IMR-90 (cell line): ENCODE measurements at regions not wholly inside any gene's neighbourhood (a gene's known extent, or its start where the extent isn't known, plus 50 kb on each side); places are given as distances from the start of the nearest gene placed in this dataset.

Source experiments
- ATAC-seq: fragments of 200-7000 bp; cut with Tn5 transposase; 2 replicates; pipeline ENCODE4 v1.9.1; 2020; ENCODE audit warnings: low read depth, mild to moderate bottlenecking, moderate library complexity
- BruUV-seq: library from RNA; stranded (reverse); fragments of 400-500 nt; replicated peaks from 2 replicates; lab custom pipeline; 2021; lab: Mats Ljungman, UMichigan
- CTCF ChIA-PET: fragments of 300-600 bp; formaldehyde crosslinking; extraction: SDS; loops from one replicate; lab custom pipeline; 2021; ENCODE audit warnings: antibody characterized with exemption; lab: Yijun Ruan, JAX
- POLR2A ChIA-PET: fragments of 300-600 bp; sonication (Branson Sonifier 250); formaldehyde crosslinking; loops from one replicate; lab custom pipeline; 2022; ENCODE audit warnings: antibody characterized with exemption; ENCODE audit not compliant: unreplicated experiment; lab: Charles Lee
- DNase-seq: peaks from one replicate; pipeline ENCODE4 v3.0.0; 2013
- H2AFZ ChIP-seq: replicated peaks from 2 replicates; pipeline ENCODE3; 2013; ENCODE audit warnings: low read length, mild to moderate bottlenecking; ENCODE audit not compliant: poor library complexity
- H2AK5ac ChIP-seq: 2 replicates; pipeline ENCODE4 v1.6.1; 2013; ENCODE audit warnings: low read depth, low read length, inconsistent platforms
- H2AK9ac ChIP-seq: replicated peaks from 2 replicates; pipeline ENCODE3; 2013; ENCODE audit warnings: mild to moderate bottlenecking, low read depth, low read length, moderate library complexity; ENCODE audit not compliant: poor library complexity
- H2BK120ac ChIP-seq: 2 replicates; pipeline ENCODE4 v1.6.1; 2013; ENCODE audit warnings: low read depth, low read length, inconsistent platforms
- H2BK15ac ChIP-seq: 3 replicates; pipeline ENCODE4 v1.6.1; 2013; ENCODE audit warnings: low read depth, low read length, inconsistent platforms
- H2BK20ac ChIP-seq: 2 replicates; pipeline ENCODE4 v1.6.1; 2013; ENCODE audit warnings: low read depth, mild to moderate bottlenecking, inconsistent platforms, low read length, moderate library complexity
- H2BK5ac ChIP-seq: 2 replicates; pipeline ENCODE4 v1.6.1; 2013; ENCODE audit warnings: mild to moderate bottlenecking, low read depth, low read length, inconsistent platforms; ENCODE audit not compliant: poor library complexity, severe bottlenecking
- H3K14ac ChIP-seq: replicated peaks from 2 replicates; pipeline ENCODE4 v1.6.1; 2013; ENCODE audit warnings: low read depth, low read length, inconsistent platforms
- H3K18ac ChIP-seq: 2 replicates; pipeline ENCODE4 v1.6.1; 2013; ENCODE audit warnings: low read depth, low read length, control low read depth
- H3K23ac ChIP-seq: 2 replicates; pipeline ENCODE4 v1.6.1; 2013; ENCODE audit warnings: low read depth, low read length, inconsistent platforms
- H3K27ac ChIP-seq: 2 replicates; pipeline ENCODE4 v1.5.1; 2013; ENCODE audit warnings: mild to moderate bottlenecking, control low read depth, low read length; ENCODE audit not compliant: insufficient read depth
- H3K27me3 ChIP-seq: 2 replicates; pipeline ENCODE4 v1.6.1; 2013; ENCODE audit warnings: low read length; ENCODE audit not compliant: control insufficient read depth, insufficient read depth
- H3K36me3 ChIP-seq: 2 replicates; pipeline ENCODE4 v1.6.1; 2013; ENCODE audit warnings: low read length, mixed read lengths; ENCODE audit not compliant: control insufficient read depth, insufficient read depth
- H3K4ac ChIP-seq: 2 replicates; pipeline ENCODE4 v1.6.1; 2013; ENCODE audit warnings: low read depth, low read length, inconsistent platforms
- H3K4me1 ChIP-seq: 2 replicates; pipeline ENCODE4 v1.6.1; 2013; ENCODE audit warnings: low read length, mixed read lengths; ENCODE audit not compliant: control insufficient read depth, insufficient read depth
- H3K4me2 ChIP-seq: 2 replicates; pipeline ENCODE4 v1.6.1; 2013; ENCODE audit warnings: low read depth, mild to moderate bottlenecking, control low read depth, low read length, moderate library complexity
- H3K4me3 ChIP-seq: 2 replicates; pipeline ENCODE4 v1.5.1; 2013; ENCODE audit warnings: low read depth, mild to moderate bottlenecking, control low read depth, low read length, moderate library complexity; ENCODE audit not compliant: insufficient read depth
- H3K56ac ChIP-seq: 2 replicates; pipeline ENCODE4 v1.6.1; 2013; ENCODE audit warnings: low read length, inconsistent platforms; ENCODE audit not compliant: insufficient read depth; ENCODE audit errors: extremely low read depth
- H3K79me1 ChIP-seq, 2 experiments: 2 replicates each; pipeline ENCODE4 v1.6.1; 2013; ENCODE audit warnings: low read length in 2 of 2, inconsistent platforms in 1 of 2, low read depth in 1 of 2
- H3K9ac ChIP-seq: 2 replicates; pipeline ENCODE4 v1.6.1; 2013; ENCODE audit warnings: low read depth, low read length, control low read depth
- H3K9me1 ChIP-seq: 2 replicates; pipeline ENCODE4 v1.6.1; 2013; ENCODE audit warnings: low read length, inconsistent platforms; ENCODE audit not compliant: insufficient read depth
- H3K9me3 ChIP-seq: 2 replicates; pipeline ENCODE4 v1.6.1; 2013; ENCODE audit warnings: low read length; ENCODE audit not compliant: control insufficient read depth, insufficient read depth
- H4K20me1 ChIP-seq: 2 replicates; pipeline ENCODE4 v1.6.1; 2013; ENCODE audit warnings: low read length, inconsistent platforms; ENCODE audit not compliant: insufficient read depth
- H4K5ac ChIP-seq: 2 replicates; pipeline ENCODE4 v1.6.1; 2013; ENCODE audit warnings: mild to moderate bottlenecking, low read depth, low read length, control low read depth
- H4K8ac ChIP-seq, 2 experiments: 2 replicates each; pipeline ENCODE4 v1.6.1; 2013; ENCODE audit warnings: low read depth in 2 of 2, low read length in 2 of 2, control low read depth in 1 of 2, inconsistent platforms in 1 of 2
- H4K91ac ChIP-seq: 2 replicates; pipeline ENCODE4 v1.6.1; 2013; ENCODE audit warnings: low read depth, low read length, inconsistent platforms; ENCODE audit not compliant: insufficient read depth
- MAFK ChIP-seq: IDR thresholded peaks from 2 replicates; pipeline ENCODE4 v1.6.1; 2012; ENCODE audit warnings: low read depth, low read length, improper control_type of control experiment
- NFE2L2 ChIP-seq: fragments of 150-350 bp; IDR thresholded peaks from 2 replicates; pipeline ENCODE4 v1.6.1; 2016; ENCODE audit warnings: low read depth, mild to moderate bottlenecking, low read length
- WGBS, 2 experiments: methylation state at CpG; one replicate each; pipeline versions ENCODE4 v1.1.5 to v1.1.7; 2013; ENCODE audit warnings: missing lambda C conversion rate in 2 of 2; ENCODE audit not compliant: insufficient read length in 1 of 2; ENCODE audit errors: extremely low coverage in 2 of 2; 5-methylcytosine and 5-hydroxymethylcytosine counted together
- dilution Hi-C: fragments of 300-500 bp; cut with HindIII; formaldehyde crosslinking; loops from one replicate; pipeline ENCODE4 v1.14.3; 2018; ENCODE audit warnings: low sequenced_read_pairs; ENCODE audit not compliant: unreplicated experiment
- in situ Hi-C: fragments of 300-500 bp; cut with MboI; formaldehyde crosslinking; loops from 3 replicates; pipeline ENCODE4 v1.14.3; 2019; ENCODE audit warnings: low sequenced_read_pairs, inconsistent platforms, mixed read lengths
- intact Hi-C: fragments of 100-400 bp; cut with micrococcal nuclease; formaldehyde crosslinking; loops from 2 replicates; pipeline ENCODE4 v1.10.0; 2022

DNA sequence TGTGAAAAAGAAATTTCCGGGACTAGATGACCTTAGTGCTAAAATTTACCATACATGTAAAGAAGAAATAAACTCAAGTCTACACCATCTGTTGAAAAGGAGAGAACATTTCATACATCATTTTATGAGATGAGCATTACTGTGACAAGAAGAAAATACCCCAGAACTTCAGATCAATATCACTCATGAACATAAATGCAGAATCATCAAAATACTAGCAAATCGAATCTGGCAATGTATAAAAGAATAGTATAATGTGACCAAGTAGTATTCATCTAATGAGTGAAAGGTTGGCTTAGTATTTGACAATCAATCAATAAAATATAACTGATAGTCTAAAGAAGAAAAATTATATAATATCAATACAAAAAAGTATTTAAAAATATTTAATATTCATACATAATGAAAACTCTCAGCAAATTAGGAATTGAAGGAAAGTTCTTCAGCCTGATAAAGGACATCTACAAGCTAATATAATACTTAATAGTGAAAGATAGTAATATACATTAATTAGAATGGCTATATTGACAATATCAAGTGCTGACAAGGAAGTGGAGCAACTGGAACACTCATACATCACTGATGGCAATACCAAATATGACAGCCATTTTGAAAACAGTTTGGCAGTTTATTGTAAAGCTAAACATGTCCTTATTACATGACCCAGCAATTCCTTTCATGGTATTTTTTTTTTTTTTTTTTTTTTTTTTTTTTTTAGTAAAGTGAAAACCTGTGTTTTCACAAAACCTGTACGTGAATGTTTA is 231.4 kb upstream of the ZEB2 start:
- peaks cover 10% of the 10 kb centered on the region for H3K9me3 ChIP-seq
- H3K9me1 ChIP-seq = no peaks in the 10 kb centered on the region
- TF ChIP-seq NFE2L2 (no peak), MAFK (peak; percentile 71)
- H4K8ac ChIP-seq = no peak overlapping the region
- no peak overlapping the region for H3K14ac ChIP-seq
- DNase-seq = no peak
- ATAC-seq = no peak
- H3K4me1 ChIP-seq = no peaks in the 10 kb centered on the region
- ChIA-PET CTCF (no interaction called here), POLR2A (no interaction called here)
- H2BK20ac ChIP-seq = no peak overlapping the region
- H2BK5ac ChIP-seq = no peak overlapping the region
- H2AFZ ChIP-seq = no peak overlapping the region
- H3K23ac ChIP-seq = no peak overlapping the region
- H3K36me3 ChIP-seq = no peaks in the 10 kb centered on the region
- no peak overlapping the region for H4K91ac ChIP-seq
- no peak overlapping the region for H2BK15ac ChIP-seq
- no TSS peak for BruUV-seq
- dilution Hi-C loops = no loop called here
- no peak overlapping the region for H3K18ac ChIP-seq
- no CpG with 5 or more reads among the region's 3 CpGs for WGBS, 2 experiments
- no peak overlapping the region for H2BK120ac ChIP-seq
- no peak overlapping the region for H2AK9ac ChIP-seq
- no peak overlapping the region for H3K9ac ChIP-seq
- H3K79me1 ChIP-seq = no peaks in the 10 kb centered on the region
- no peaks in the 10 kb centered on the region for H3K27me3 ChIP-seq
- in situ Hi-C loops = no loop called here
- no peak overlapping the region for H3K56ac ChIP-seq
- H3K27ac ChIP-seq = no peak overlapping the region
- no peak overlapping the region for H4K5ac ChIP-seq
- no peak overlapping the region for H3K4me2 ChIP-seq
- no peak overlapping the region for H2AK5ac ChIP-seq
- H4K20me1 ChIP-seq = no peaks in the 10 kb centered on the region
- intact Hi-C loops = no loop called here
- no peak overlapping the region for H3K4me3 ChIP-seq
- H3K4ac ChIP-seq = no peak overlapping the region
